ENCODE measurements at regions not wholly inside any gene's neighbourhood (a gene's known extent, or its start where the extent isn't known, plus 50 kb on each side); places are given as distances from the start of the nearest gene placed in this dataset.

DNA sequence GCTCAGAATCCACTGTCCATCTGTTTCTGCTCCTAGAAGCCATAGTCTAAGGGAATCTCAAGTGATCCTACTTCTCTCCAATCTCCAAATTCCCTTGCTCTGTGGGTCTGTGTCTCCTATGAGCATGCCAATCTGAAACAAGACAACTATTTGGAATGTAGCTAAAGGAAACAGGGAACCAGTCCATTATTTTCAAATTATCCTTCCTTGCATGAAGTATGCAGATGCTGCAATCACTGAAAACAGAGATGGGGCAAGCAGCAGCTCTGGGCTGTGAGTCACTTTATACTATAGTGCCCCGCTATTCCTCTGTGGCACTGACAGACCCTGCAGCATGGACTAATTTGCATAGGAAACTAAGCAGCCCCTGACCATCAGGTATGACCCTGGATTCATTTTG lies 76.9 kb upstream of the PRSS58 start:
- TF ChIP-seq CTCF (IDR thresholded peaks at IDR 0.05) (no peak), POLR2A (IDR thresholded peaks at IDR 0.05) (no peak), POLR2AphosphoS5 (IDR thresholded peaks at IDR 0.05; ENCODE audit: insufficient read depth in 1 of 2, low read depth in 1 of 2) (no peak)

Measured in vagina (tissue), 2 donors.